ENCODE measurements at regions not wholly inside any gene's neighbourhood (a gene's known extent, or its start where the extent isn't known, plus 50 kb on each side); places are given as distances from the start of the nearest gene placed in this dataset.

DNA sequence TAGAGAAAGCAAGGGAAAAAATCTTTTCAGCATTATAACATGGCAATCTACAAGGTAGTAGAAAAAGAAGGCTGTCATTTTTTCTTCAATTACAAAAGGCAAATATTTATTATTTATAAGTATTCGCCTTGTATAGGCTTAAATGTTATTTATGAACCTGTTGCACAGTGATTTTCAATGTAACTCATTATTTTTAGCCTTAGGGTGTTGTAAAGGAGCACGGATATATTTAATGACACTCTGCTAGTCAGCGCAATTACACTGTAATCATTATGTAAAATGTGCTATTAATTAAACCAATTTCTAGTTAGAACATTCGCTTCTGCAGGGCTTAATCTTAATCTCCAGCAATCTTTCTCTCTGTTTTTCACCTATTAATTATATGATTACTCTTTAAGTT, 145.0 kb downstream of the ATG4C start:
- in situ Hi-C loops (cut with HindIII; ENCODE audit: low sequenced_read_pairs) = no loop called here
- DNase-seq (ENCODE audit: low read depth) = no peak
- no peak for TF ChIP-seq CTCF (IDR thresholded peaks at IDR 0.05; ENCODE audit: low read depth, low read length, missing control alignments)
- no peak overlapping the region for H3K4me3 ChIP-seq (ENCODE audit: low read depth, low read length)

- in situ Hi-C loops (cut with HindIII; ENCODE audit: low sequenced_read_pairs) = no loop called here
- DNase-seq (ENCODE audit: low read depth) = no peak
- no peak for TF ChIP-seq CTCF (IDR thresholded peaks at IDR 0.05; ENCODE audit: low read depth, low read length, missing control alignments)
- no peak overlapping the region for H3K4me3 ChIP-seq (ENCODE audit: low read depth, low read length)
Observed at GRCh38 chr1:62937634-62938296, 153.8 kb downstream of the ATG4C start.

DNA sequence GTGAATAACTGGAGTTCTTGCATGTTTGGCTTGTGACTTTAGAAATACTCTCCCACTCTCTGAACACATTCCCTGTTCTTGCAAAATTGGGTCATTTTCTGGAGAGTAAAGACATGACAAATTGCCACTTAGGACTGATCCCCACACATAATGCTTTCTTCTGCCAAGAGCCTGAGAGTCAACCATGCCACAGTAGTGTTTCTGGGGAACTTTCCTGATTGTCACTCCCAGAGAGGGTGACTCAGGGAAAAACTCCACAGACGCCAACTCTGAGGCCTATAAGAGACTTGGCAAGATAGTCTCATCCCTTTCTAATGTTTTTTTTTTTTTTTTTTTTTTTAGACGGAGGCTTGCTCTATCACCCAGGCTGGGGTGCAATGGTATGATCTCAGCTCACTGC, 157.8 kb downstream of the ATG4C start:
- no peak for DNase-seq (ENCODE audit: low read depth)
- H3K4me3 ChIP-seq (ENCODE audit: low read depth, low read length) = no peak overlapping the region
- in situ Hi-C loops (cut with HindIII; ENCODE audit: low sequenced_read_pairs) = no loop called here
- no peak for TF ChIP-seq CTCF (IDR thresholded peaks at IDR 0.05; ENCODE audit: low read depth, low read length, missing control alignments)

GRCh38 chr1:62946511-62946910, 162.6 kb downstream of the ATG4C start:
- in situ Hi-C loops (cut with HindIII; ENCODE audit: low sequenced_read_pairs) = no loop called here
- DNase-seq (ENCODE audit: low read depth) = no peak
- H3K4me3 ChIP-seq (ENCODE audit: low read depth, low read length) = no peak overlapping the region
- TF ChIP-seq CTCF (IDR thresholded peaks at IDR 0.05; ENCODE audit: low read depth, low read length, missing control alignments) = no peak

GRCh38 chr1:62951428-62951827, 167.5 kb downstream of the ATG4C start:
- no peak for TF ChIP-seq CTCF (IDR thresholded peaks at IDR 0.05; ENCODE audit: low read depth, low read length, missing control alignments)
- no peak overlapping the region for H3K4me3 ChIP-seq (ENCODE audit: low read depth, low read length)
- in situ Hi-C loops (cut with HindIII; ENCODE audit: low sequenced_read_pairs) = no loop called here
- no peak for DNase-seq (ENCODE audit: low read depth)

DNA sequence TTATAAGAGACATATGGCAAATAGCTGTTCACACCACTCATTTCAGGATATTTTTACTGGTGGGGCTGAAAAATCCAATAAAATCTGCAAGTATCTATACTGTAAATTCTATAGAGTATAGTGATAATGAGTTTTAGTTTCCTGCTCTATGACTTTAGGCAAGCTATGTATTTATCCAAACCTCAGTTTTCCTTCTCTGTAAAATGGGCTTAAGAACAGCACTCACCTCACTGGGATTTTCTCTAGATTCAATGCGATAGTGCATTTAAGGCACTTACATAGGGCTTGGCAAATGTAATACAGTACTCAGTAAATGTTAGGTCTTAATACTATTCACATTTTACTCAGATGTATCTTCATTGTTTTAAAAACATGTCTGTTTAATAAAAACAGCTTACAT, 168.7 kb downstream of the ATG4C start:
- in situ Hi-C loops (cut with HindIII; ENCODE audit: low sequenced_read_pairs) = no loop called here
- DNase-seq (ENCODE audit: low read depth) = no peak
- H3K4me3 ChIP-seq (ENCODE audit: low read depth, low read length) = no peak overlapping the region
- no peak for TF ChIP-seq CTCF (IDR thresholded peaks at IDR 0.05; ENCODE audit: low read depth, low read length, missing control alignments)

All from astrocyte of the cerebellum (primary cell).